Limb (tissue), 2 donors: ENCODE measurements at regions not wholly inside any gene's neighbourhood (a gene's known extent, or its start where the extent isn't known, plus 50 kb on each side); places are given as distances from the start of the nearest gene placed in this dataset.

ENCODE experiments used
- DNase-seq, 2 donors: peaks; one replicate each; pipeline ENCODE4 v3.0.0-alpha.2; 2016; ENCODE audit errors: extremely low spot score in 2 of 2

DNA sequence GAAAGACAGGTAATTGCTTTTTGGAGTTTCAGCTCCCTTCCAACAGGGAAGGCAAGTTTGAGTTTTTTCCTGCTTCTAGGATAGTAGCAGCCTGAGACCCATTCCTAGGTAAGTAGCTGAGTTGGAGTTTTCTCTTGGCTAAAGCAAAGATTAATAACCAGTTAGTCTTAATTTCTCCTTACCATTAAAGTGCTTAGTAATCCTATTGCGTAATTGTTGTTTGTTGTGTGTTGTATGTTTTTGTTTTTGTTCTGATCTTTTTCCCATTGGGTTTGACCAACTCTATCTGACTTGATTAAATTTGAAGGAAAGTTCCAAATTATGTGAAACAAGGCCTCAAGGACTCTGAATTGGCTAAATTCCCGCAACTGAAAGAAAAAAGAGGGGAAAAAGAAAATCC, 83.5 kb downstream of the TBX22 start:
- DNase-seq = no peak

- no peak for DNase-seq
Measured at GRCh38 chrX:80120335-80120734, 105.8 kb downstream of the TBX22 start.

DNA sequence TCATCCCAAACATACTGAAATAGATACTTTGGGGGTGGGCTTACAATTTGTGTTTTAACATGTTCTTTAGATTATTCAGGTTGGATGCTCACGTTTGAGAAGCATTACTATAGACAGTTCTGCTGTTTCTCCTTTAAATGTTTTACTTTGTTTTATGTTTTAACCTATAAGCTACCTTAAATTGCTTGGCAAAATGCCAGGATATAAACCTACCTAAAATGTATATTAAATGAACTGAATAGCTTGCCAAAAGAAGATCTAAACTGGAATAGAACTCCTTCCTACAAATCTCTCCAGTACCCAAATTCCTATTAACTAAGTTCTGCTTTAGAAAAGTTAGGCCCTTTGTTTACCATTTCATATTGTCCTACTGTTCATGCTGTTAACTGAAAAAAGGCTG, 124.4 kb downstream of the TBX22 start:
- DNase-seq = no peak

- no peak for DNase-seq
Measured at GRCh38 chrX:80139564-80139963, 125.0 kb downstream of the TBX22 start.

DNA sequence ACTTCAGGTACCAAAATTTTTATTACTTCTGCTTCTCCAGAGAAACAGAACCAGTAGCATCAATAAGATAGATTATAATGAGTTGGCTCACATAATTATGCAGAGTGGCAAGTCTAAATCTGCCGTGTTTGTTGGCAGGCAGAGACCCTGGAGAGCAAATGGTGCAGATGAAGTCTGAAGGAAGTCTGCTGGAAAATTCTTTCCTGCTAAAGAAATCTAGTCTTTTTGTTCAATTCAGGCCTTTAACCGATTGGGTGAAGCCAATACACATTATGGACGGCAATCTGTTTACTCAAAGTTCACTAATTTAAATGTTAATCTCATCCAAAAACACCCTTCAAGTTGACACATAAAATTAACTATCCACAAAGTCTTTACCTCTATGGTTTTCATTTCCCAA, 156.0 kb downstream of the TBX22 start:
- no peak for DNase-seq

DNA sequence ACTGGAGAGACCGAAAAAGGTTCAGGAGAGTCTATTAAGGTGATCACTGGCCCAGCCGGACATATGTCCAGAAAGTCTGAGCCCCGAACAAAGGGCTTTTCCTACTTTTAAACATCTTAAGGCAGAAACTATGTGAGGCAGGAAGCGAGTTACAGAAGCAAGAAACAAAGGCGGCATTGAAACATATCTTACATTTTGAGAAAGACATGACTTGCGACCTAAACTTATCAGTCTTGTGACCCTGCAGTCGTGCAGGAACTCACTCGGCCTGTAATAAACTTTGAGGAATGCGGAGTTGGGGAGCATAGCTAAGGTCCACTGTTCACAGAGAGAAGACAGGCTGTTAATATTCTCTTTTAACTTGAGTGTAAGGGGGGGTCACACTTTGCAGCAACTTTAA, 158.7 kb downstream of the TBX22 start:
- DNase-seq = no peak

DNA sequence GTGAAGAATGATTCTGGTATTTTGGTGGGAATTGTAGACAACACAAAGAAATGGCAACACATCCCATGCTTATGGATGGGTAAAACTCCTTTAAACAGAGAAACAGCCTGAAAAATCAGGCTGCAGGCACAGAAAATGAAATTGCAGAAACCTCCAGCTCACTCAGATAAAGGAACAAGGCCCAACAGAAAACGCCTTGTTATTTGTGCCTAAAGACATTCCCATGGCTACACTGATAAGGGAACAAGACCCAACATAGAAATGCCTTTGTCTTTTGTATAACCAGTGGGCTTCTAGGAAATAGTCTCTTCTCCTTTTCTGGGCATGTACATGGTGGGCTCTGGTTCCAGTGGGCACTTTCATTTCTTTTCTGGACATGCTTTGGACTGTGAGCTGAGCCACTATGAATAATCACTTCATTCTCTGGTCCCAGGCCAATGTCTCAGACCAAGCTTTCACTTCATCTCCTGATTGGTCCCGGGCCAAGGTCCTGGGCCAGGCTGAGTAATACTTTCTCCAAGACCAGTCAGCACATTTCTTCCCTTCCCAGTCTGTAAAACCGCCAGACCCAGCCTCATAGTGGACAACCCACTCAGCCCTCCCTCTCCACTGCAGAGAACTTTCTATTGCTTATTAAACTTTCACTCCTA, 160.5 kb downstream of the TBX22 start:
- DNase-seq = no peak

DNA sequence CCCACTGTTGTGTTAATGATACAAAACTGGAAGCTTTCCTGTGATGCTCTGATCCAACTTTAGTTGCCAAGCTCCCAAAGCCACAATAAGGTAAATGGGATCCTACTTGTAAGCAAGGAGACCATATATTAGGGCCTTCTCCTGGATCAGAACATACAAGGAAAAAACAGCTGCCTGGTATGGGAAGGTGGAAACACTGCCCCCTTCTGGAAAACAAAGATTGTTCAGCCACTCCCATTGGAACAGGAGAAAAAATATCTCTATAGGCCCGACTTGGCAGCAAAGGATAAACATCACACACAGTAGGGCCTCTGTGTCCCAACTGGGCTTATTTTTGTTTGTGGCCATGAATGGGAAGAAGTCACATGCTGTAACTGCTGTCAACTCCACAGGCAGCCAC, 166.5 kb downstream of the TBX22 start:
- DNase-seq = no peak

DNA sequence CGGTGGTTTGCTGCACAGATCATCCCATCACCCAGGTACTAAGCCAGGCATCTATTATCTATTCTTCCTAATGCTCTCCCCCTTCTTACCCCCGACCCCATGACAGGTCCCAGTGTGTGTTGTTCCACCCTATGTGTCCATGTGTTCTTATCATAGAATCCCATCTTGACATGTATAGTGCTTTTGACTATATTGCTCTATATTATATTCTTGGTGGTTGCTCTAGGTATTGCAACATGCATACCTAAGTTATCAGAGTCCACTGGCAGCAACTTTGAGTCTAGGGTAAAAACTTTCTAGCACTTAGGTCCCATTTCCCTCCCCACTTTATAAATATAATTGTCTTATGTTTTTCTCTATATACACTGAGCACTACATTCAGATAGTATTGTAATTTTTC, 170.3 kb downstream of the TBX22 start:
- no peak for DNase-seq

DNA sequence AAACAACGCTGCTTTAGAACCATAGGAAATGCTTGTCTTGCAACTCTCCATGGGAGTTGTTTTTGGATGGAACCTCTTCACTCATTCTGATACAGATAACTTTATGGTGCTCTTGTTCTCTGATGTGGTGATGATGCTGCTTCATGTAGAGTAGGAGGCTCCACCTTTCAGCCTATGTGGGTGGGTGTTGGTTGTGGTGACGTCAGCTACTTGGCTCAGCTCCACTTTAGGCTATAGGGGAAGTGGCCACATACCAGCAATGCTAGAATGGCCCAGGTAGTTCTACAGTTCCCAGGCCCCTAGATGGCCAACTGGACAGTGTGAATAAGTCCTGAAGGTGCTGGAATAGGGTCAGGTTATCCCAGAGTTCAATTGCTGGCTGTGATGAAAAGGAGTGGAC, 192.1 kb downstream of the TBX22 start:
- no peak for DNase-seq

- DNase-seq = no peak
Measured at GRCh38 chrX:80207327-80207726, 192.8 kb downstream of the TBX22 start.

GRCh38 chrX:80216086-80216485, 201.5 kb downstream of the TBX22 start:
- no peak for DNase-seq

- DNase-seq = no peak
Measured at GRCh38 chrX:80223982-80224579, 196.2 kb upstream of the TENT5D start.

DNA sequence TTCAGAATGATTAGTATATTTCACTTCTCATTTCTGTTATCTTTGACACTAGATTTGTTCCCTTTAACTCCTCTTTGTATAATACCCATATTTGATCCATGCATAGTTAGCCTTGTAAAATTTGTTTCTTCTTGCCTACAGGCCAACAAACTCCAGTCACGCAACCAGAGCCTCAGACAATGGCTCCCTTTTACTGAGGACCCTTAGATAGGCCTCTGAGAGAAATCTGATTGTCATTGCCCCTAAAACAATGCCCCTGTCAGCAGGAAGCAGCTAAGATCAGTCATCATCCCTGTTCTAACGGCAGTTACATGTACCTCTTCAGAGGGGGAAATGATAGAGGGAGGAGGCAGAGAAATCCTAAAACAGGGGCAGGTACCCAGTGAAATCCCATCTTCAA, 190.6 kb upstream of the TENT5D start:
- DNase-seq = no peak

DNA sequence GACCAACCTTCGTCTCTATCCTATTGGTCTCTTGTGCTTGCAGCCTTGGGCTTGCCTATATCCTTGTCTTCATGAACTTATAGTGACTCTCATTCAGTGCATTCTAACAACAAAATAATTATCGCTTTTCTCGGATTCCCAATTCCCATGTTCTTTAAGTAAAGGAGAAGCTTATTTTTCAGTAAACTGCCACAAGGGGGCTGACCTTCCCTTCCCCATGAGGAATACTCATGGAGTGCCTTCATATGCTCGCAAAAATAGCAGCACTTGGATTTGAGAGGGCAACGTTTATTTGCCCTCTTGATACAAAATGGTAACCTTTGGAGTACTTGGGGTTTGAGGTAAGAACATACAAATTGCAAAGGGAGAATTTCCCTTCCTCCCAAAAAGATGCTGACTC, 183.2 kb upstream of the TENT5D start:
- DNase-seq = no peak

DNA sequence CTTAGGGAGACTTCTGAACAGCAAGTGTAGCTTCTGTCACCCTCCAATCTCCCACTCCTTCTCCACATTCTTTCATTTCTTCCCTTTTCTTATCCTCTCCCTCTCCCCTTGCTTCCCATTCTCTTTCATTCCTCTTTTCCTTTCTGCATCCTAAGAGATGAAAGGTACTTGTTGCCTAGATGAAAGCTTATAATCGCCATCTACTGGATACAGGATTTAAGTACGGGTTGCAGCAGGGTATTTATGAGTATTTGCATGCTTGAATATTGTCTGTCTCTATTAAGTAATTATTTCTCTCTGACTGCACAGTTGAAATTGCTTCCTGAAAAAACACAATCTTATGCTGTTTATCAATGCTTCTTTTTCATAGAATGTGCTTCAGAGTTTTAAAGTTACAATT, 174.0 kb upstream of the TENT5D start:
- DNase-seq = no peak

- DNase-seq = no peak
Measured at GRCh38 chrX:80266287-80266686, 154.0 kb upstream of the TENT5D start.

DNA sequence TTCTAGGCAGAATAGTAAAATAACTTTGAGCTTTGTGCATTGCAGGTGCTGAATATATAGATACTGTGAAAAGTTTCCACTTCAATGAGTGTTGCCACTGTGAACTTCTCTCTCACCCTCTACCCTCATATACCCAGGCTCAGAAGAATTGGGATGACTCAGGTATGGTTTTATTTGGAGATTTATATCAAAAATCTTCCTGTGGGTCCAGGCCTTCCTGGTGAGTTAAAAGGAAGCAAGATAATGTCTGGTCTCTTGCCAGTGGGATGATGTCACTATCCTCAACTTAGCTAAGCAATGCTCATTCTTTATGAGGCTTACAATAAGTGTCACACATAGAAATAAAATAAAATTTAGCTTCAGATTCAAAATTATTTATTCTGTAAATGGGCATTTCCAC, 153.3 kb upstream of the TENT5D start:
- DNase-seq = no peak

- DNase-seq = no peak
Measured at GRCh38 chrX:80267790-80268189, 152.5 kb upstream of the TENT5D start.

DNA sequence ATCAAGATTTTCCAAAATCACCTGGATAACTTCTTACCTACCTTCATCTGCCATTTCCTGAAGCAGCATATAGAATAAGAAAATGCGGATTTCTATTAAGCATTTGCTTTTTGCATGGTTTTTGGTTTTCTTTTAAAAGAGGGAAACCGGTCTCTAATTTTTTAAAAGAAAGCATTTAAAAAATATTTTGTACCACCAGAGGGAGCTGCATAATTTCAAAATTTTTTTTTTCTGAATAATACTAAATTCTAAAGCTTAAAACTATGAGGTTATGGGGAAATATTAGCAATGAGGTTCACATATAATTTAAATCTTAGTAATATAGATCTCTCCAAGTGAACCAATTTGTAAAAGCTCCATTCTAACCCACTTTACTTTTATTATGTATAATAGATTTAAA, 137.7 kb upstream of the TENT5D start:
- no peak for DNase-seq

DNA sequence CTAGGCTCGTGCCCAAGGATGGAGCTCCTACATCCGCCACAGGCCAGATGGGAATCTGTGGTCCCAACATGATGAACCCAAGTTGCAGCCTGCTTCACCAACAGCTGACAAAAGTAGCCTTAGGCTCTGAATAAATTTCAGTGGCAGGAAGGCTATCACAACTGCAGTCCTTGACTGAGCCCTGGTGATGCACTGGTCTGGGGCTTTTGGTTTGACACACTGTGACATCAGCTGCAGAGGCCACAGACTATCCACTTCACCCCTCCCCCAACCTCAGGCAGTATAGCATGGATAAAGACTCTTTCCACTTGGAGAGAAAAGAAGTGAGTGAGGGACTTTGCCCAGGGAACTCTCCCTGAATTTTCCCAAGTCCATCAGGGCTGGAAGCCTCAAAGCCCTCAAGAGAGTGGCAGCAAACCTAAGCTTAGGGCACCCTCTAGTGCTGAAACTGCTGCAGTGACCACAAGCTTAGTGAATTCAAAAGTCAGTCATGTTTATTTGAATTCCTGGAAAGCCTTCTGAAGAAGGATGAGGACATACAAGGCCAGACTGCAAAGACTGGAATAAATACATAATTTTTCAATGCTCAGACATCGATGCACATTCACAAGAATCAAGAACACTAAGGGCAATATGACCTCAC, 135.0 kb upstream of the TENT5D start:
- peak in 1 of 2 donors; percentile 26 for DNase-seq

- DNase-seq = no peak
Measured at GRCh38 chrX:80290834-80291233, 129.4 kb upstream of the TENT5D start.

DNA sequence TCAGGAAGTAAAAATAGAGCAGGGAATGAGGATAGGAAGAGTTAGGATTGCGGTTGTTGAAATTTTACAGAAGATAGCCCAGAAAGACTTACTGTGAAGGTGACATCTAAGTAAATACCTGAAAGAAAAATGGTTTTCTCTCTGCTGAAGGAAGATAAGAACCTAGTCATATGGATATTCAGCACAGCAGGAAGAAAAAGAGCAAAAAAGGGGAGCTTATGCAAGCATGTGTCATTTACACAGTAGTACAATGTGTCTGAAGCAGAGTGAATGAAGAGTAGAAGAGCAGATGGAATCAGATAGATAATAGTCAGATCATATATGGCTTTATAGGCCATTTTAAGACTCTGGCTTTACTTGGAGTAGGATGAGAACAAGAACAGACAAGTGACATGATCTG, 126.9 kb upstream of the TENT5D start:
- no peak for DNase-seq
